WTC11 (cell line): ENCODE measurements at regions not wholly inside any gene's neighbourhood (a gene's known extent, or its start where the extent isn't known, plus 50 kb on each side); places are given as distances from the start of the nearest gene placed in this dataset.

Experiments
- FOXP4 ChIP-seq: sonication (generic); formaldehyde crosslinking; IDR thresholded peaks from 2 replicates; pipeline ENCODE4 v1.8.0; 2022; ENCODE audit warnings: mild to moderate bottlenecking, missing genetic modification reagents
- SMAD3 ChIP-seq: sonication (generic); formaldehyde crosslinking; IDR thresholded peaks from 2 replicates; pipeline ENCODE4 v1.8.0; 2022; ENCODE audit warnings: missing genetic modification reagents, mild to moderate bottlenecking, borderline replicate concordance
- TF ChIP-seq, protein P1 (sequence below): fragments of 200-600 bp; IDR thresholded peaks from 2 replicates; pipeline ENCODE4 v1.8.0; 2022; ENCODE audit warnings: antibody characterized with exemption
- TF ChIP-seq, protein P2 (sequence below): sonication (generic); formaldehyde crosslinking; IDR thresholded peaks from 2 replicates; pipeline ENCODE4 v1.8.0; 2022; ENCODE audit warnings: mild to moderate bottlenecking, missing genetic modification reagents

DNA sequence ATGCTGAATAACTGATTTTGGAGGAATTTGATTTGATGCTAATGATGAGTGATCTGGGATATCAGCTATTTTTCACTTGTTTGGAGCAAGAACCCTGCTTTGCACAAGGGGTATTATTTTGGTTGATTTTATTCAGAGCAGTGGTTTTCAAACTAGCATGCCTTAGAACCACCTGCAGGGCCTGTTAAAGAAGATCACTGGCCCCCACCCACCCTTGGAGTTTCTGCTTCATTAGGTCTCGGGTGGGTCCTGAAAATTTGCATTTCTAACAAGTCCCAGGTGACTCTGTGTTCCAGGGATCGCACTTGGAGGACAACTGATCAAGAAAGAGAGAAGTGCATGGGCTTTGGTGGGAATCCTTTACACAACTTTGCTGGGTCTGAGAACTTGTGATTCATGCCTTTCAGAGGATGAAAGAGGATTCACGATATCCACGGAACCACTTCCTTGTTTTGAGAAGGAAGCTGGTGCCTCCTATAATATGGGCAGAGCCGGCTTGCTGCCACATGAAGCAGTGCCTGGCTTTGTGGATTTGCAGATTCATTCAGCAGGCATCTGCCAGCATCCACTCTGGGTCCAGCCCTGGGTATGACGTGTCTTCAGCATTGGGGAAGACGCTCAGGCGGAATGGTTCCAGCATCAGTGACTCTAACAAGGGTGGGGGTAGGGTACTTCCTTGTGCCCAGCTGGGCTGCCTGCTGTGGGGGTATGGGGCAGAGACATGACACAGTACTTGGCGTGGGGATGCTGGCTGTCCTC is 106.6 kb upstream of the PITX1 start:
- TF ChIP-seq FOXP4 (CRISPR knock-in tag) (no peak), SMAD3 (CRISPR knock-in tag) (no peak)
- TF ChIP-seq, protein P1, sequence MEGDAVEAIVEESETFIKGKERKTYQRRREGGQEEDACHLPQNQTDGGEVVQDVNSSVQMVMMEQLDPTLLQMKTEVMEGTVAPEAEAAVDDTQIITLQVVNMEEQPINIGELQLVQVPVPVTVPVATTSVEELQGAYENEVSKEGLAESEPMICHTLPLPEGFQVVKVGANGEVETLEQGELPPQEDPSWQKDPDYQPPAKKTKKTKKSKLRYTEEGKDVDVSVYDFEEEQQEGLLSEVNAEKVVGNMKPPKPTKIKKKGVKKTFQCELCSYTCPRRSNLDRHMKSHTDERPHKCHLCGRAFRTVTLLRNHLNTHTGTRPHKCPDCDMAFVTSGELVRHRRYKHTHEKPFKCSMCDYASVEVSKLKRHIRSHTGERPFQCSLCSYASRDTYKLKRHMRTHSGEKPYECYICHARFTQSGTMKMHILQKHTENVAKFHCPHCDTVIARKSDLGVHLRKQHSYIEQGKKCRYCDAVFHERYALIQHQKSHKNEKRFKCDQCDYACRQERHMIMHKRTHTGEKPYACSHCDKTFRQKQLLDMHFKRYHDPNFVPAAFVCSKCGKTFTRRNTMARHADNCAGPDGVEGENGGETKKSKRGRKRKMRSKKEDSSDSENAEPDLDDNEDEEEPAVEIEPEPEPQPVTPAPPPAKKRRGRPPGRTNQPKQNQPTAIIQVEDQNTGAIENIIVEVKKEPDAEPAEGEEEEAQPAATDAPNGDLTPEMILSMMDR = no peak
- TF ChIP-seq, protein P2, sequence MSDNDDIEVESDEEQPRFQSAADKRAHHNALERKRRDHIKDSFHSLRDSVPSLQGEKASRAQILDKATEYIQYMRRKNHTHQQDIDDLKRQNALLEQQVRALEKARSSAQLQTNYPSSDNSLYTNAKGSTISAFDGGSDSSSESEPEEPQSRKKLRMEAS (CRISPR knock-in tag) = no peak
